ENCODE measurements at regions not wholly inside any gene's neighbourhood (a gene's known extent, or its start where the extent isn't known, plus 50 kb on each side); places are given as distances from the start of the nearest gene placed in this dataset.

DNA sequence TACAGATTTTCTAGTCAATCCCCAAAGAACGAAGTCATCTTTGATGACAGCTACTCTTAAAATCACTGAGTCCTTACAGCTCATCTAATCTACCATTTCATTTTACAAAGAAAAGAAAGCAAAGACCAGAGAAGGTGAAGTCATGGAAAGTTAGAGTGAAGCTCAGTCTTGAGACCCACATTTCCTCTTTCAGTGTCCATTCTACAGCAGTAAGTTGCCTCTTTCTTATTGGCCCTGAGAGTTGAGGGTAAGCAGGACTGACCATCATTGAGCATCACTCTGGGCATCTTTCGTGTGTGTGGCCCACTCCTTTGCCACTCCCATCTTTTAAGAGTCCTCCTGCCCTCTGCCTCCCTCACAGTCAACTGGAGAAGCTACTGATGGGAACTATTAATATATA is 251.8 kb upstream of the NR4A3 start:
- TF ChIP-seq, protein P1, sequence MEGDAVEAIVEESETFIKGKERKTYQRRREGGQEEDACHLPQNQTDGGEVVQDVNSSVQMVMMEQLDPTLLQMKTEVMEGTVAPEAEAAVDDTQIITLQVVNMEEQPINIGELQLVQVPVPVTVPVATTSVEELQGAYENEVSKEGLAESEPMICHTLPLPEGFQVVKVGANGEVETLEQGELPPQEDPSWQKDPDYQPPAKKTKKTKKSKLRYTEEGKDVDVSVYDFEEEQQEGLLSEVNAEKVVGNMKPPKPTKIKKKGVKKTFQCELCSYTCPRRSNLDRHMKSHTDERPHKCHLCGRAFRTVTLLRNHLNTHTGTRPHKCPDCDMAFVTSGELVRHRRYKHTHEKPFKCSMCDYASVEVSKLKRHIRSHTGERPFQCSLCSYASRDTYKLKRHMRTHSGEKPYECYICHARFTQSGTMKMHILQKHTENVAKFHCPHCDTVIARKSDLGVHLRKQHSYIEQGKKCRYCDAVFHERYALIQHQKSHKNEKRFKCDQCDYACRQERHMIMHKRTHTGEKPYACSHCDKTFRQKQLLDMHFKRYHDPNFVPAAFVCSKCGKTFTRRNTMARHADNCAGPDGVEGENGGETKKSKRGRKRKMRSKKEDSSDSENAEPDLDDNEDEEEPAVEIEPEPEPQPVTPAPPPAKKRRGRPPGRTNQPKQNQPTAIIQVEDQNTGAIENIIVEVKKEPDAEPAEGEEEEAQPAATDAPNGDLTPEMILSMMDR (IDR thresholded peaks at IDR 0.05), result no peak
- no peak for TF ChIP-seq POLR2A (IDR thresholded peaks at IDR 0.05)
